ENCODE measurements at regions not wholly inside any gene's neighbourhood (a gene's known extent, or its start where the extent isn't known, plus 50 kb on each side); places are given as distances from the start of the nearest gene placed in this dataset.

GRCh38 chr13:22447132-22447886 is 733.5 kb upstream of the SGCG start:
- Histone ChIP-seq H3K9ac (replicated peaks; ENCODE audit: extremely low read depth, insufficient read depth, low read length) (no peak overlapping the region), H3K9me3 (replicated peaks; ENCODE audit: control insufficient read depth, insufficient read depth, low read length) (peaks cover 2% of the 10 kb centered on the region), H3K4me3 (replicated peaks in 1 of 3; ENCODE audit: insufficient read depth in 1 of 3, low read depth in 1 of 3, low read length in 3 of 3) (no peak overlapping the region), H3K27me3 (ENCODE audit: control insufficient read depth in 2 of 2, insufficient read depth in 2 of 2, low read length in 2 of 2) (no peaks in the 10 kb centered on the region), H3K4me1 (ENCODE audit: control insufficient read depth, extremely low read depth, insufficient read depth, low read length) (no peaks in the 10 kb centered on the region), H2AFZ (ENCODE audit: low read depth, low read length) (no peak overlapping the region), H4K20me1 (replicated peaks; ENCODE audit: control insufficient read depth, extremely low read depth, insufficient read depth, low read length) (no peaks in the 10 kb centered on the region), H3K4me2 (ENCODE audit: insufficient read depth, low read length) (no peak overlapping the region), H3K79me2 (ENCODE audit: control insufficient read depth, insufficient read depth, low read length) (no peaks in the 10 kb centered on the region), H3K36me3 (ENCODE audit: control insufficient read depth in 2 of 2, extremely low read depth in 1 of 2, insufficient read depth in 2 of 2, low read length in 2 of 2) (no peaks in the 10 kb centered on the region), H3K27ac (ENCODE audit: insufficient read depth, low read depth, low read length) (no peak overlapping the region), H3K9me1 (replicated peaks; ENCODE audit: control insufficient read depth, extremely low read depth, insufficient read depth, low read length) (no peaks in the 10 kb centered on the region)
- dilution Hi-C loops (cut with MboI; ENCODE audit: extremely low pct_ligation_motif_present, low sequenced_read_pairs) = no loop called here
- POLR2A ChIA-PET = no interaction called here
- BruUV-seq (replicated peaks) = no TSS peak
- TF ChIP-seq FOS (IDR thresholded peaks at IDR 0.05; ENCODE audit: borderline replicate concordance, insufficient read depth, low read length) (no peak), CTCF (IDR thresholded peaks at IDR 0.05; ENCODE audit: extremely low read depth in 1 of 2, insufficient read depth in 1 of 2, low read depth in 1 of 2, low read length in 2 of 2) (no peak)
- FAIRE-seq (no peak), DNase-seq (ENCODE audit: low read depth, low spot score) (no peak)
- CTCF ChIA-PET = no interaction called here
- intact Hi-C loops (cut with micrococcal nuclease) = no loop called here

- Histone ChIP-seq H3K9me1 (replicated peaks; ENCODE audit: control insufficient read depth, extremely low read depth, insufficient read depth, low read length) (no peaks in the 10 kb centered on the region), H3K36me3 (ENCODE audit: control insufficient read depth in 2 of 2, extremely low read depth in 1 of 2, insufficient read depth in 2 of 2, low read length in 2 of 2) (no peaks in the 10 kb centered on the region), H3K27me3 (ENCODE audit: control insufficient read depth in 2 of 2, insufficient read depth in 2 of 2, low read length in 2 of 2) (no peaks in the 10 kb centered on the region), H4K20me1 (replicated peaks; ENCODE audit: control insufficient read depth, extremely low read depth, insufficient read depth, low read length) (no peaks in the 10 kb centered on the region), H3K4me2 (ENCODE audit: insufficient read depth, low read length) (no peak overlapping the region), H3K9me3 (replicated peaks; ENCODE audit: control insufficient read depth, insufficient read depth, low read length) (peaks cover 2% of the 10 kb centered on the region), H3K4me3 (replicated peaks in 1 of 3; ENCODE audit: insufficient read depth in 1 of 3, low read depth in 1 of 3, low read length in 3 of 3) (no peak overlapping the region), H3K4me1 (ENCODE audit: control insufficient read depth, extremely low read depth, insufficient read depth, low read length) (no peaks in the 10 kb centered on the region), H3K27ac (ENCODE audit: insufficient read depth, low read depth, low read length) (no peak overlapping the region), H2AFZ (ENCODE audit: low read depth, low read length) (no peak overlapping the region), H3K79me2 (ENCODE audit: control insufficient read depth, insufficient read depth, low read length) (no peaks in the 10 kb centered on the region), H3K9ac (replicated peaks; ENCODE audit: extremely low read depth, insufficient read depth, low read length) (no peak overlapping the region)
- dilution Hi-C loops (cut with MboI; ENCODE audit: extremely low pct_ligation_motif_present, low sequenced_read_pairs) = no loop called here
- POLR2A ChIA-PET = no interaction called here
- TF ChIP-seq GATA2 (IDR thresholded peaks at IDR 0.05; ENCODE audit: insufficient read depth, insufficient read length, low read depth, low read length) (no peak), EZH2 (IDR thresholded peaks at IDR 0.05; ENCODE audit: borderline replicate concordance, low read depth, low read length, severe bottlenecking) (no peak), POLR2A (IDR thresholded peaks at IDR 0.05; ENCODE audit: low read depth, low read length) (no peak), POLR2AphosphoS5 (IDR thresholded peaks at IDR 0.05; ENCODE audit: insufficient read depth, low read depth, low read length) (no peak), JUN (IDR thresholded peaks at IDR 0.05; ENCODE audit: borderline replicate concordance, insufficient read depth, insufficient read length, low read depth) (no peak), FOS (IDR thresholded peaks at IDR 0.05; ENCODE audit: borderline replicate concordance, insufficient read depth, low read length) (no peak), MAX (IDR thresholded peaks at IDR 0.05; ENCODE audit: insufficient read depth, insufficient read length) (no peak), MYC (IDR thresholded peaks at IDR 0.05; ENCODE audit: low read depth, low read length) (no peak), CTCF (IDR thresholded peaks at IDR 0.05; ENCODE audit: extremely low read depth in 1 of 2, insufficient read depth in 1 of 2, low read depth in 1 of 2, low read length in 2 of 2) (no peak)
- BruUV-seq (replicated peaks) = no TSS peak
- CTCF ChIA-PET = no interaction called here
- FAIRE-seq = no peak
- intact Hi-C loops (cut with micrococcal nuclease) = no loop called here
- no peak for DNase-seq (ENCODE audit: low read depth, low spot score)
Measured at GRCh38 chr13:22449251-22449650, 731.5 kb upstream of the SGCG start.

Data from endothelial cell of umbilical vein (primary cell).